CMK (cell line): ENCODE measurements at regions not wholly inside any gene's neighbourhood (a gene's known extent, or its start where the extent isn't known, plus 50 kb on each side); places are given as distances from the start of the nearest gene placed in this dataset.

Experiments used
- DNase-seq: peaks from one replicate; pipeline ENCODE4 v3.0.0-alpha.2; 2010; ENCODE audit warnings: low read depth

GRCh38 chr13:106702505-106702904, 134.6 kb upstream of the ARGLU1 start:
- DNase-seq: no peak

- no peak for DNase-seq
These were observed 133.9 kb upstream of the ARGLU1 start for GRCh38 chr13:106701771-106702341.

GRCh38 chr13:106700439-106700838, 132.5 kb upstream of the ARGLU1 start:
- DNase-seq: no peak

GRCh38 chr13:106700007-106700406, 132.1 kb upstream of the ARGLU1 start:
- no peak for DNase-seq

GRCh38 chr13:106699311-106699710, 131.4 kb upstream of the ARGLU1 start:
- no peak for DNase-seq

GRCh38 chr13:106696719-106697118, 128.8 kb upstream of the ARGLU1 start:
- no peak for DNase-seq

GRCh38 chr13:106696140-106696539, 128.2 kb upstream of the ARGLU1 start:
- DNase-seq: no peak

GRCh38 chr13:106695139-106695538, 127.2 kb upstream of the ARGLU1 start:
- no peak for DNase-seq

- no peak for DNase-seq
These were observed 123.9 kb upstream of the ARGLU1 start for GRCh38 chr13:106691861-106692260.

- no peak for DNase-seq
These were observed 123.4 kb upstream of the ARGLU1 start for GRCh38 chr13:106691341-106691740.

GRCh38 chr13:106690779-106691178, 122.8 kb upstream of the ARGLU1 start:
- no peak for DNase-seq

- no peak for DNase-seq
These were observed 122.0 kb upstream of the ARGLU1 start for GRCh38 chr13:106689906-106690305.

- no peak for DNase-seq
These were observed 121.0 kb upstream of the ARGLU1 start for GRCh38 chr13:106688940-106689339.

- no peak for DNase-seq
These were observed 118.2 kb upstream of the ARGLU1 start for GRCh38 chr13:106686163-106686562.

GRCh38 chr13:106685143-106685542, 117.2 kb upstream of the ARGLU1 start:
- DNase-seq: no peak

- no peak for DNase-seq
These were observed 116.0 kb upstream of the ARGLU1 start for GRCh38 chr13:106683918-106684317.

- no peak for DNase-seq
These were observed 115.2 kb upstream of the ARGLU1 start for GRCh38 chr13:106683179-106683578.

- no peak for DNase-seq
These were observed 114.1 kb upstream of the ARGLU1 start for GRCh38 chr13:106681997-106682396.

GRCh38 chr13:106681536-106681935, 113.6 kb upstream of the ARGLU1 start:
- no peak for DNase-seq

GRCh38 chr13:106680796-106681472, 113.0 kb upstream of the ARGLU1 start:
- DNase-seq: no peak

GRCh38 chr13:106678646-106679418, 110.9 kb upstream of the ARGLU1 start:
- DNase-seq: no peak

GRCh38 chr13:106675311-106675710, 107.4 kb upstream of the ARGLU1 start:
- no peak for DNase-seq
